ENCODE measurements at regions not wholly inside any gene's neighbourhood (a gene's known extent, or its start where the extent isn't known, plus 50 kb on each side); places are given as distances from the start of the nearest gene placed in this dataset.

- Histone ChIP-seq H3K4me1 (ENCODE audit: low read length) (no peaks in the 10 kb centered on the region), H3K27me3 (ENCODE audit: low read depth, low read length) (no peaks in the 10 kb centered on the region), H3K4me2 (ENCODE audit: low read length) (no peak overlapping the region), H2AFZ (ENCODE audit: low read depth, low read length) (no peak overlapping the region), H4K20me1 (ENCODE audit: insufficient read depth, low read length) (no peaks in the 10 kb centered on the region), H3K36me3 (replicated peaks; ENCODE audit: low read depth, low read length) (no peaks in the 10 kb centered on the region), H3K79me2 (ENCODE audit: low read length) (no peaks in the 10 kb centered on the region), H3K4me3 (ENCODE audit: low read length) (no peak overlapping the region), H3K27ac (ENCODE audit: low read length) (no peak overlapping the region), H3K9me3 (ENCODE audit: insufficient read depth, low read length) (0 out of 2 replicates have a peak, but pooled peaks cover 5% of the 10 kb centered on the region), H3K9ac (ENCODE audit: low read length) (no peak overlapping the region)
- TF ChIP-seq CTCF (IDR thresholded peaks at IDR 0.05; ENCODE audit: low read depth, low read length) = no peak
- no peak for TF ChIP-seq EZH2phosphoT487 (IDR thresholded peaks at IDR 0.05; ENCODE audit: low read depth)
Measured at GRCh38 chr13:106232681-106233080, 302.8 kb downstream of the EFNB2 start.

GRCh38 chr13:106230450-106230849 lies 305.0 kb downstream of the EFNB2 start:
- no peaks in the 10 kb centered on the region for H3K4me1 ChIP-seq (ENCODE audit: low read length)
- no peak for TF ChIP-seq EZH2phosphoT487 (IDR thresholded peaks at IDR 0.05; ENCODE audit: low read depth)
- TF ChIP-seq CTCF (IDR thresholded peaks at IDR 0.05; ENCODE audit: low read depth, low read length) = no peak
- H3K9me3 ChIP-seq (ENCODE audit: insufficient read depth, low read length) = 0 out of 2 replicates have a peak, but pooled peaks cover 5% of the 10 kb centered on the region
- H2AFZ ChIP-seq (ENCODE audit: low read depth, low read length) = no peak overlapping the region
- H3K4me2 ChIP-seq (ENCODE audit: low read length) = no peak overlapping the region
- no peaks in the 10 kb centered on the region for H4K20me1 ChIP-seq (ENCODE audit: insufficient read depth, low read length)
- H3K27ac ChIP-seq (ENCODE audit: low read length) = no peak overlapping the region
- H3K4me3 ChIP-seq (ENCODE audit: low read length) = no peak overlapping the region
- no peaks in the 10 kb centered on the region for H3K36me3 ChIP-seq (replicated peaks; ENCODE audit: low read depth, low read length)
- H3K79me2 ChIP-seq (ENCODE audit: low read length) = no peaks in the 10 kb centered on the region
- H3K27me3 ChIP-seq (ENCODE audit: low read depth, low read length) = no peaks in the 10 kb centered on the region
- no peak overlapping the region for H3K9ac ChIP-seq (ENCODE audit: low read length)

GRCh38 chr13:106225126-106225525 lies 310.3 kb downstream of the EFNB2 start:
- no peaks in the 10 kb centered on the region for H3K36me3 ChIP-seq (replicated peaks; ENCODE audit: low read depth, low read length)
- no peaks in the 10 kb centered on the region for H4K20me1 ChIP-seq (ENCODE audit: insufficient read depth, low read length)
- no peak overlapping the region for H3K4me3 ChIP-seq (ENCODE audit: low read length)
- H3K27me3 ChIP-seq (ENCODE audit: low read depth, low read length) = no peaks in the 10 kb centered on the region
- H2AFZ ChIP-seq (ENCODE audit: low read depth, low read length) = no peak overlapping the region
- H3K9ac ChIP-seq (ENCODE audit: low read length) = no peak overlapping the region
- H3K27ac ChIP-seq (ENCODE audit: low read length) = no peak overlapping the region
- no peaks in the 10 kb centered on the region for H3K79me2 ChIP-seq (ENCODE audit: low read length)
- no peaks in the 10 kb centered on the region for H3K9me3 ChIP-seq (ENCODE audit: insufficient read depth, low read length)
- no peaks in the 10 kb centered on the region for H3K4me1 ChIP-seq (ENCODE audit: low read length)
- no peak overlapping the region for H3K4me2 ChIP-seq (ENCODE audit: low read length)
- TF ChIP-seq EZH2phosphoT487 (IDR thresholded peaks at IDR 0.05; ENCODE audit: low read depth) = no peak
- TF ChIP-seq CTCF (IDR thresholded peaks at IDR 0.05; ENCODE audit: low read depth, low read length) = no peak

- no peak overlapping the region for H3K4me2 ChIP-seq (ENCODE audit: low read length)
- H3K4me1 ChIP-seq (ENCODE audit: low read length) = no peaks in the 10 kb centered on the region
- H3K9me3 ChIP-seq (ENCODE audit: insufficient read depth, low read length) = no peaks in the 10 kb centered on the region
- no peaks in the 10 kb centered on the region for H3K79me2 ChIP-seq (ENCODE audit: low read length)
- no peaks in the 10 kb centered on the region for H4K20me1 ChIP-seq (ENCODE audit: insufficient read depth, low read length)
- no peak overlapping the region for H3K27ac ChIP-seq (ENCODE audit: low read length)
- H2AFZ ChIP-seq (ENCODE audit: low read depth, low read length) = no peak overlapping the region
- H3K9ac ChIP-seq (ENCODE audit: low read length) = no peak overlapping the region
- H3K27me3 ChIP-seq (ENCODE audit: low read depth, low read length) = no peaks in the 10 kb centered on the region
- TF ChIP-seq CTCF (IDR thresholded peaks at IDR 0.05; ENCODE audit: low read depth, low read length) (no peak), EZH2phosphoT487 (IDR thresholded peaks at IDR 0.05; ENCODE audit: low read depth) (no peak)
- H3K36me3 ChIP-seq (replicated peaks; ENCODE audit: low read depth, low read length) = no peaks in the 10 kb centered on the region
- no peak overlapping the region for H3K4me3 ChIP-seq (ENCODE audit: low read length)
Measured at GRCh38 chr13:106220211-106220610, 315.3 kb downstream of the EFNB2 start.

All from OCI-LY3 (cell line).